ENCODE measurements at regions not wholly inside any gene's neighbourhood (a gene's known extent, or its start where the extent isn't known, plus 50 kb on each side); places are given as distances from the start of the nearest gene placed in this dataset.

- TF ChIP-seq CTCF (IDR thresholded peaks at IDR 0.05): no peak
- no peak for TF ChIP-seq POLR2A (IDR thresholded peaks at IDR 0.05)
Measured at GRCh38 chr7:125641884-125642283, 712.3 kb upstream of the POT1 start.
